Mesenchymal stem cell (in vitro differentiated cells and primary cell): ENCODE measurements at regions not wholly inside any gene's neighbourhood (a gene's known extent, or its start where the extent isn't known, plus 50 kb on each side); places are given as distances from the start of the nearest gene placed in this dataset.

Experiments used
- DNase-seq: peaks from one replicate; pipeline ENCODE4 v3.0.0-alpha.2; 2013
- H2AFZ ChIP-seq: one replicate; pipeline ENCODE4 v1.6.1; 2013; ENCODE audit warnings: low read depth, mild to moderate bottlenecking, control low read depth, inconsistent platforms, low read length, moderate library complexity
- H2AK5ac ChIP-seq: 2 replicates; pipeline ENCODE4 v1.6.1; 2013; ENCODE audit warnings: low read length, moderate library complexity, mild to moderate bottlenecking, inconsistent platforms; ENCODE audit not compliant: severe bottlenecking
- H2BK120ac ChIP-seq: one replicate; pipeline ENCODE4 v1.6.1; 2013; ENCODE audit warnings: low read depth, mild to moderate bottlenecking, inconsistent platforms, low read length, moderate library complexity
- H2BK12ac ChIP-seq, 2 experiments: one replicate each; pipeline ENCODE4 v1.6.1; 2013; ENCODE audit warnings: inconsistent platforms in 2 of 2, low read length in 2 of 2, mild to moderate bottlenecking in 2 of 2, moderate library complexity in 2 of 2, control low read depth in 1 of 2
- H2BK15ac ChIP-seq: one replicate; pipeline ENCODE4 v1.6.1; 2013; ENCODE audit warnings: mild to moderate bottlenecking, low read depth, inconsistent platforms; ENCODE audit not compliant: poor library complexity, severe bottlenecking
- H2BK5ac ChIP-seq: 2 replicates; pipeline ENCODE4 v1.6.1; 2013; ENCODE audit warnings: low read depth, mild to moderate bottlenecking, low read length, control low read depth, inconsistent platforms; ENCODE audit not compliant: poor library complexity, severe bottlenecking
- H3K14ac ChIP-seq, 2 experiments: one replicate each; pipeline ENCODE4 v1.6.1; 2013; ENCODE audit warnings: inconsistent platforms in 2 of 2, low read length in 2 of 2, control low read depth in 1 of 2, mild to moderate bottlenecking in 1 of 2, moderate library complexity in 1 of 2
- H3K18ac ChIP-seq, 2 experiments: one replicate each; pipeline ENCODE4 v1.6.1; 2013; ENCODE audit warnings: inconsistent platforms in 2 of 2, low read length in 2 of 2, control low read depth in 1 of 2, low read depth in 1 of 2, mild to moderate bottlenecking in 1 of 2
- H3K23ac ChIP-seq, 2 experiments: one replicate each; pipeline ENCODE4 v1.6.1; 2013; ENCODE audit warnings: inconsistent platforms in 2 of 2, low read length in 2 of 2, mild to moderate bottlenecking in 2 of 2, moderate library complexity in 2 of 2, control low read depth in 1 of 2
- H3K27ac ChIP-seq: 2 replicates; pipeline ENCODE4 v1.5.1; 2013; ENCODE audit warnings: mild to moderate bottlenecking, moderate library complexity, low read length, control low read depth, inconsistent platforms; ENCODE audit not compliant: poor library complexity, severe bottlenecking
- H3K27me3 ChIP-seq, 2 experiments: 2 replicates each; pipeline versions ENCODE4 v1.6.1 to v1.7.0; 2013; ENCODE audit warnings: low read length in 2 of 2, mild to moderate bottlenecking in 2 of 2, moderate library complexity in 2 of 2, control low read depth in 1 of 2, inconsistent platforms in 1 of 2; ENCODE audit not compliant: control insufficient read depth in 1 of 2, insufficient read depth in 1 of 2
- H3K36me3 ChIP-seq, 2 experiments: 2 replicates each; pipeline versions ENCODE4 v1.6.1 to v1.7.0; 2013; ENCODE audit warnings: low read length in 2 of 2, control low read depth in 1 of 2, inconsistent platforms in 1 of 2, low read depth in 1 of 2, mild to moderate bottlenecking in 1 of 2; ENCODE audit not compliant: insufficient read depth in 2 of 2, control insufficient read depth in 1 of 2
- H3K4ac ChIP-seq, 2 experiments: one replicate each; pipeline ENCODE4 v1.6.1; 2013; ENCODE audit warnings: inconsistent platforms in 2 of 2, low read length in 2 of 2, mild to moderate bottlenecking in 2 of 2, moderate library complexity in 2 of 2, control low read depth in 1 of 2, low read depth in 1 of 2
- H3K4me1 ChIP-seq: 2 replicates; pipeline ENCODE4 v1.6.1; 2013; ENCODE audit warnings: low read depth, low read length, control low read depth; ENCODE audit not compliant: control insufficient read depth, insufficient read depth
- H3K4me2 ChIP-seq: 2 replicates; pipeline ENCODE4 v1.6.1; 2013; ENCODE audit warnings: low read length, mild to moderate bottlenecking, inconsistent platforms; ENCODE audit not compliant: poor library complexity, severe bottlenecking
- H3K4me3 ChIP-seq, 2 experiments: 2 replicates each; pipeline versions ENCODE4 v1.5.1 to v1.7.0; 2013; ENCODE audit warnings: low read length in 2 of 2, mild to moderate bottlenecking in 2 of 2, control low read depth in 1 of 2, low read depth in 1 of 2; ENCODE audit not compliant: insufficient read depth in 1 of 2
- H3K79me1 ChIP-seq: replicated peaks from 2 replicates; pipeline ENCODE4 v1.6.1; 2013; ENCODE audit warnings: mild to moderate bottlenecking, control low read depth, low read length, inconsistent platforms; ENCODE audit not compliant: poor library complexity, severe bottlenecking
- H3K9ac ChIP-seq: 2 replicates; pipeline ENCODE4 v1.7.0; 2013; ENCODE audit warnings: mild to moderate bottlenecking, low read length, moderate library complexity
- H3K9me3 ChIP-seq: 2 replicates; pipeline ENCODE4 v1.7.0; 2013; ENCODE audit warnings: mild to moderate bottlenecking, low read length; ENCODE audit not compliant: control insufficient read depth
- H4K8ac ChIP-seq: one replicate; pipeline ENCODE4 v1.6.1; 2013; ENCODE audit warnings: inconsistent platforms, mild to moderate bottlenecking, low read length, moderate library complexity
- H4K91ac ChIP-seq: one replicate; pipeline ENCODE4 v1.6.1; 2013; ENCODE audit warnings: mild to moderate bottlenecking, low read length, inconsistent platforms
- WGBS: methylation state at CpG from one replicate; pipeline ENCODE4 v1.1.7; 2013; ENCODE audit warnings: mixed read lengths; 5-methylcytosine and 5-hydroxymethylcytosine counted together

DNA sequence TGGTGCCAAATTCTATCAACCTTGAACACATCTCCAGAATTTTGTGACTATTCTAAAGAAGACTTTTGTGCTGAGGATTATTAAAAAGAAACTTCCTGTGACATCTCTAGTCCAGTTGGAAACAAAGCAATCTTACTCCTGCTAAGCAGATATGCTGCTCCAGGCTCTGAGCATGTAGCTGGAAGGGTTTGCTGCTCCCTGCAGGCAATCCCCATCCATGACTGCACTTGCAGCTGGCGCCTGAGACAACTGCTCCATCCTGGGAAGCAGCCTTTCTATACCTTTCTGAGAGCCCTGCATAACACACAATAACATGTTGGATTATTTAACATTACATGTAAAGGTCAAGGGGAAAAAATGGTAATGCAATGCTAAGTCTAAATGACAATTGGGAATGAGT is 105.1 kb downstream of the NDUFA12 start:
- H3K36me3 ChIP-seq = no peaks in the 10 kb centered on the region
- no peak overlapping the region for H3K9ac ChIP-seq
- H2BK5ac ChIP-seq = no peak overlapping the region
- H3K9me3 ChIP-seq = no peaks in the 10 kb centered on the region
- H2BK15ac ChIP-seq = no peak overlapping the region
- H3K4me1 ChIP-seq = no peaks in the 10 kb centered on the region
- H3K27me3 ChIP-seq = peaks cover 0 to 3% of the 10 kb centered on the region in 2 experiments
- no peak overlapping the region for H2BK120ac ChIP-seq
- no peak overlapping the region for H3K27ac ChIP-seq
- H2BK12ac ChIP-seq = no peak overlapping the region
- H2AFZ ChIP-seq = no peak overlapping the region
- no peak for DNase-seq
- no peaks in the 10 kb centered on the region for H3K79me1 ChIP-seq
- H3K14ac ChIP-seq = no peak overlapping the region
- H3K4ac ChIP-seq = no peak overlapping the region
- H3K4me3 ChIP-seq = no peak overlapping the region
- no peak overlapping the region for H3K4me2 ChIP-seq
- no CpG with 5 or more reads among the region's 1 CpG for WGBS
- H3K23ac ChIP-seq = no peak overlapping the region
- H2AK5ac ChIP-seq = no peak overlapping the region
- H4K8ac ChIP-seq = no peak overlapping the region
- H4K91ac ChIP-seq = no peak overlapping the region
- no peak overlapping the region for H3K18ac ChIP-seq

DNA sequence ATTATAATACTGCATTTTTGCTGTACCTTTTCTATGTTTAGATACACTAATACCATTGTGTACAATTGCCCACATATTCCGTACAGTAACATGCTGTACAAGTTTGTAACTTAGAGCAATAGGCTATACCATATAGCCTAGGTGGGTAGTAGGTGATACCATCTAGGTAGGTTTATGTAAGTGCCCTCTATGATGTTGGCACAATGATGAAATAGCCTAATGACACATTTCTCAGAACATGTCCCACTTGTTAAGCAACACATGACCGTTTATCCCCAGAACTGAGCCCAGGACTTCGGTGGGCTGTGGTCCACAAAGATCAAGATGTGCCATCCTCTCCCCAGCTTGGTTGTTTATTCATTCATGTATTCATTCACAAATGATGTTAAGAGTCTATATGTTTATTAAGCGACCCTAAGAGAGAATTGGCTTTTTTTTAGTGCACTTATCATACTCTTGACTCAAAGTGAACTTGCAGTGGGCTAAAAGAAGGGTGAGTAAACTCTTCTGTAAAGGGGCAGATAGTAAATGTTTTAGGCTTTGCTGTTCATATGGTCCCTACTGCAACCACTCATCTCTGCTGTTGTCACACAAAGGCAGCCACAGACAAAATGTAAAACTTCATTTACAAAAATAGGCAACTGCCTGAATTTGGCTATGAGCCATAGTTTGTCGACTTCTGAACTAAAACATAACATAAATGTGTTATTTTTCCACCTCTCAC is 110.8 kb downstream of the NDUFA12 start:
- Histone ChIP-seq H2BK15ac (no peak overlapping the region), H3K18ac (no peak overlapping the region), H3K4me1 (no peaks in the 10 kb centered on the region), H3K36me3 (no peaks in the 10 kb centered on the region), H4K91ac (no peak overlapping the region), H3K9me3 (no peaks in the 10 kb centered on the region), H2BK120ac (no peak overlapping the region), H2AK5ac (no peak overlapping the region), H3K27ac (no peak overlapping the region), H2BK5ac (no peak overlapping the region), H3K79me1 (no peaks in the 10 kb centered on the region), H3K4ac (no peak overlapping the region), H3K27me3 (no peaks in the 10 kb centered on the region), H3K23ac (no peak overlapping the region), H2AFZ (no peak overlapping the region), H3K9ac (no peak overlapping the region), H3K14ac (no peak overlapping the region), H2BK12ac (no peak overlapping the region), H3K4me2 (no peak overlapping the region), H4K8ac (no peak overlapping the region), H3K4me3 (no peak overlapping the region)
- 88% methylated on average over 3 of the region's 5 CpGs for whole genome bisulfite sequencing
- DNase-seq = no peak

DNA sequence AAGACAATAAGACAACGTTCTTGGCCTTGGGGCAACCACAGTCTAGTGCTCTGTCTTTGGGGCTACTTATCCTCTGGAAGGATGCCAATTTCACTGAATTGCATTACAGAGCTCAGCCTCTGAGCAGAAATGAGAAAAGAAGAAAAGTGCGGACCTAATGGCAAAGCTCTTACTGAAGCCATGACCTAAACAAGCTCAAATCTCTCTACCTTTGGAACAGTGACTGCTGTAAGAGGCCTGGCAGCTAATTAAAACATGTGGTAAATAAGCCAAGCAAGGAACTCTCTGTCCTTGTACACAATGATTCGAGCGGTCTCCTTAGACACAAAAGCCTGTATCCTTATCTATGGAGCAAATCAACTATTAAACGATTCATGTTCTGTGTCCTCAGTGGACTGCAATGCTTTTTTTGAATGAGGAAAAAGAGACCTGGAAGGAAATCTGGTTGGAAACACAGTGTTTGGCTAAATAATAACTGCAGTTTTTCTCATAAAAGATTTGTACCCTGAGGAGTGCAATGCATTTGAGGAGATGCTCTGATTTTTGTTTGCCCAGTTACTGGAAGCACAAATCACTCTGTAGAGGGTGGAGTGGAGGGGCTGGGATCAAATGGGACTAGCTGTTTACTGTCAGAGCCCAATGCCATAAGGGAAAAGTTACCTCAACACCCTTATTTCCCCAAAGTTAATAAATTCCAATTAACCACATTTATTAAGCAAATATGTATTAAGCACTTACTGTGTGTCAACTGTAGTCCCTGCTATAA is 113.9 kb downstream of the NDUFA12 start:
- Histone ChIP-seq H4K91ac (no peak overlapping the region), H2BK120ac (no peak overlapping the region)
- 83% methylated on average over 3 of the region's 5 CpGs for WGBS

DNA sequence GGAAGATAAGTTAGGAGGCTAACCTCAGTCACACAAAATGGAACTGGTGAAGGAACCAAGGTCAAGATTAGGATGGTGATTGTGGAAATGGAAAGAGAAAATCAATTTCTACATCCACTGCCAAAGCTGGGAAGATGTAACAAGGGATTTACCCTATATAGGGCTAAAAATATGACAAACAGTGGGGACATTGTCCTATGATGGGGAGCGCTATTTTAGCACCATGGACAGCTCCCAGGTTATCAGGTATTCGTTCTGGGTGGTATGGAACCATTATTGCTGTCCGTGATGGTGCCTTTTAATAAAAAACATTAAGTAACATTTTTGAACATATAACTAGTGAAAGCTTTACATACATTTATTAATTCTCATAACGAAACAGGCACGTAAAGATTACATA is 124.0 kb downstream of the NDUFA12 start:
- Histone ChIP-seq H2BK120ac (no peak overlapping the region), H3K4ac (no peak overlapping the region), H3K18ac (no peak overlapping the region), H3K27ac (no peak overlapping the region), H3K4me2 (no peak overlapping the region), H3K9me3 (no peaks in the 10 kb centered on the region), H3K14ac (no peak overlapping the region), H3K4me1 (peaks cover under 1% of the 10 kb centered on the region), H2BK15ac (no peak overlapping the region), H3K79me1 (no peaks in the 10 kb centered on the region), H2AK5ac (no peak overlapping the region), H3K9ac (no peak overlapping the region), H3K36me3 (no peaks in the 10 kb centered on the region), H2BK12ac (no peak overlapping the region), H2BK5ac (no peak overlapping the region), H3K27me3 (peaks cover 26 to 44% of the 10 kb centered on the region in 2 experiments), H3K23ac (no peak overlapping the region), H4K91ac (no peak overlapping the region), H2AFZ (no peak overlapping the region), H3K4me3 (no peak overlapping the region), H4K8ac (no peak overlapping the region)
- peak; percentile 18 for DNase-seq
- 69% methylated on average over 3 of the region's 5 CpGs for WGBS

More for the DNA sequence above, 113.9 kb downstream of the NDUFA12 start:
- Histone ChIP-seq H3K79me1 (no peaks in the 10 kb centered on the region), H3K36me3 (no peaks in the 10 kb centered on the region), H3K9me3 (no peaks in the 10 kb centered on the region), H3K23ac (no peak overlapping the region), H3K14ac (no peak overlapping the region), H3K4me3 (no peak overlapping the region), H3K9ac (no peak overlapping the region), H3K27me3 (no peaks in the 10 kb centered on the region), H2BK15ac (no peak overlapping the region), H3K4ac (no peak overlapping the region), H2BK12ac (no peak overlapping the region), H3K27ac (no peak overlapping the region), H2AFZ (no peak overlapping the region), H2AK5ac (no peak overlapping the region), H3K18ac (no peak overlapping the region), H3K4me2 (no peak overlapping the region), H2BK5ac (no peak overlapping the region), H4K8ac (no peak overlapping the region), H3K4me1 (no peaks in the 10 kb centered on the region)
- DNase-seq = no peak
